ENCODE measurements at regions not wholly inside any gene's neighbourhood (a gene's known extent, or its start where the extent isn't known, plus 50 kb on each side); places are given as distances from the start of the nearest gene placed in this dataset.

DNA sequence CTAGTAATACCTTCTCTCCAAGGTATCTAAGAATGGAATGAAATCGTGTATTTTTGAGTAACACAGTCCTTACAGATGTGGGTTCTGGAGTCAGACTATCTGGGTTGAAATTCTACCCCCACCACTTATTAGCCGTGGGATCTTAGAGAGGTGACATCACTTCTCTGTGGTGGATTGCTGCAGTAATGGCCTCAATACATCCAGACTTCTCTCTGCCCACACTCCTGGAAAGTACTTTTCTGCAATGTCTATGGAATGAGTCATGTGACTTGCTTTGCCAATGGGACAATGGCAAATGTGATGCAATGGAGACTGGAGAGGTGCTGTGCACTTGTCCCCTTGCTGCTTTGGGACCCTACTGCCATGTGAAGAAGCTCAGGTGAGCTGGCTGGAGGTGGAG lies 418.2 kb downstream of the HAPSTR1 start:
- no peak overlapping the region for H3K27ac ChIP-seq (ENCODE audit: extremely low read depth, low read depth, low read length)
- TF ChIP-seq, protein P1, sequence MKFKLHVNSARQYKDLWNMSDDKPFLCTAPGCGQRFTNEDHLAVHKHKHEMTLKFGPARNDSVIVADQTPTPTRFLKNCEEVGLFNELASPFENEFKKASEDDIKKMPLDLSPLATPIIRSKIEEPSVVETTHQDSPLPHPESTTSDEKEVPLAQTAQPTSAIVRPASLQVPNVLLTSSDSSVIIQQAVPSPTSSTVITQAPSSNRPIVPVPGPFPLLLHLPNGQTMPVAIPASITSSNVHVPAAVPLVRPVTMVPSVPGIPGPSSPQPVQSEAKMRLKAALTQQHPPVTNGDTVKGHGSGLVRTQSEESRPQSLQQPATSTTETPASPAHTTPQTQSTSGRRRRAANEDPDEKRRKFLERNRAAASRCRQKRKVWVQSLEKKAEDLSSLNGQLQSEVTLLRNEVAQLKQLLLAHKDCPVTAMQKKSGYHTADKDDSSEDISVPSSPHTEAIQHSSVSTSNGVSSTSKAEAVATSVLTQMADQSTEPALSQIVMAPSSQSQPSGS (tag by site-specific recombination; IDR thresholded peaks at IDR 0.05; ENCODE audit: low read depth), result no peak
- TF ChIP-seq KLF7 (tag by site-specific recombination; IDR thresholded peaks at IDR 0.05; ENCODE audit: borderline replicate concordance) (no peak), BCL11B (tag by site-specific recombination; IDR thresholded peaks at IDR 0.05; ENCODE audit: low read depth) (no peak)
- ChIA-PET POLR2A (no interaction called here), CTCF (no interaction called here)
- no peak overlapping the region for H3K4me3 ChIP-seq (ENCODE audit: low read depth, low read length)
- H3K4me1 ChIP-seq (ENCODE audit: control insufficient read depth, insufficient read depth, low read length), result no peaks in the 10 kb centered on the region
- H3K36me3 ChIP-seq (ENCODE audit: control insufficient read depth in 2 of 2, insufficient read depth in 1 of 2, low read length in 2 of 2), result no peaks in the 10 kb centered on the region
- H3K9me3 ChIP-seq (ENCODE audit: control insufficient read depth, insufficient read depth, low read depth, low read length), result no peaks in the 10 kb centered on the region

DNA sequence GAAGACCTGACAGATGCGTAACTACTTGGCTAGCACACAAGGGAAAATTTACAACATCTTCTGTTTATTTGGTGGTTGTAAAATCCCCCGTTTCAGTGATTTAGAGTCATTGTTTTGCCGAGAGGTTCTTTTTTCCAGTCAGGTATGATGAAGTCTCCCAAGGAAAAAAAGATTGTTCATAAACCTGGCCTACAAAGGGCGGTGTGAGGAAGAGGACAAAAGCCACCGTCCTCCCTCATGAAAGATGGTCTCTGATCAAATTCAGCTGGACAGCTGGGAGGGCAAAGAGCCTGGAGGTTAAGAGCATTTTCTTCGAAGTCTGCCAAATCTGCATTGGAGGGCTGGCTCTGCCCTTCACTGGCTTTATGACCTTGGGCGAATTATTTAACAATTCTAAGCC lies 419.9 kb downstream of the HAPSTR1 start:
- Histone ChIP-seq H3K9me3 (ENCODE audit: control insufficient read depth, insufficient read depth, low read depth, low read length) (no peaks in the 10 kb centered on the region), H3K27ac (ENCODE audit: extremely low read depth, low read depth, low read length) (no peak overlapping the region), H3K36me3 (ENCODE audit: control insufficient read depth in 2 of 2, insufficient read depth in 1 of 2, low read length in 2 of 2) (no peaks in the 10 kb centered on the region), H3K4me1 (ENCODE audit: control insufficient read depth, insufficient read depth, low read length) (no peaks in the 10 kb centered on the region), H3K4me3 (ENCODE audit: low read depth, low read length) (no peak overlapping the region)
- ChIA-PET POLR2A (no interaction called here), CTCF (no interaction called here)
- TF ChIP-seq ZBTB7A (tag by site-specific recombination; IDR thresholded peaks at IDR 0.05; ENCODE audit: low read depth) (no peak), KLF10 (tag by site-specific recombination; IDR thresholded peaks at IDR 0.05) (no peak), HOXC10 (CRISPR knock-in tag; IDR thresholded peaks at IDR 0.05) (no peak), RBAK (tag by site-specific recombination; IDR thresholded peaks at IDR 0.05) (no peak), ZFP69B (tag by site-specific recombination; IDR thresholded peaks at IDR 0.05) (no peak), ZNF391 (tag by site-specific recombination; IDR thresholded peaks at IDR 0.05; ENCODE audit: borderline replicate concordance, low read depth) (no peak), ZNF596 (tag by site-specific recombination; IDR thresholded peaks at IDR 0.05) (no peak), ZNF544 (tag by site-specific recombination; IDR thresholded peaks at IDR 0.05) (no peak), ZNF175 (tag by site-specific recombination; IDR thresholded peaks at IDR 0.05) (no peak), ZNF777 (tag by site-specific recombination; IDR thresholded peaks at IDR 0.05; ENCODE audit: borderline replicate concordance) (no peak), ZNF521 (tag by site-specific recombination; IDR thresholded peaks at IDR 0.05) (no peak), ZNF585B (tag by site-specific recombination; IDR thresholded peaks at IDR 0.05) (no peak), TSHZ1 (tag by site-specific recombination; IDR thresholded peaks at IDR 0.05; ENCODE audit: borderline replicate concordance) (no peak), MYNN (tag by site-specific recombination; IDR thresholded peaks at IDR 0.05; ENCODE audit: borderline replicate concordance) (no peak), ZNF423 (tag by site-specific recombination; IDR thresholded peaks at IDR 0.05) (no peak), ZBTB1 (tag by site-specific recombination; IDR thresholded peaks at IDR 0.05) (no peak), ZNF510 (tag by site-specific recombination; IDR thresholded peaks at IDR 0.05; ENCODE audit: insufficient replicate concordance) (no peak)
- TF ChIP-seq, protein P1 (tag by site-specific recombination; IDR thresholded peaks at IDR 0.05; ENCODE audit: low read depth), result no peak
